ENCODE measurements at regions not wholly inside any gene's neighbourhood (a gene's known extent, or its start where the extent isn't known, plus 50 kb on each side); places are given as distances from the start of the nearest gene placed in this dataset.

DNA sequence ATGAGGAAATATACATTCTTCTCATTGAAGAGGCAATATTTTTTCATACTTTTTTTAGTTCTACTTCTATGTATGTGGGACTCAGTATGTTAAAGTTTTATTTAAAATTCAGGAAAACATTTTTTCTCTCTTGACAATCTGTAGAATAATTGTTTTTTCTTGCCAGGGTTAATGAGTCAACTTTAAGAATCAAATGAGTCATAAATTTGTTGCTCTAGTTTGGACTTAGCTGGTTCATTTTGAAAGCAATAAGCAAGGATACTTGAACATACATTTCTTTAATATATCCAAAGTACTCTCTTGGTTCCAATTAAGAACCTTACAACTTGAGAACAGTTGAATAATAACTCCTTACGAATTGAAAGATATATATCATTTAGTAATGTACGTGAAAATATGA is 1145.3 kb upstream of the B3GALT2 start:
- CTCF ChIA-PET: no interaction called here
- no peak for DNase-seq (ENCODE audit: low read depth, low spot score)
- WGBS (ENCODE audit: insufficient coverage, insufficient replicate concordance, low lambda C conversion rate, missing lambda C conversion rate): 0% methylated on average over 2 of the region's 2 CpGs

DNA sequence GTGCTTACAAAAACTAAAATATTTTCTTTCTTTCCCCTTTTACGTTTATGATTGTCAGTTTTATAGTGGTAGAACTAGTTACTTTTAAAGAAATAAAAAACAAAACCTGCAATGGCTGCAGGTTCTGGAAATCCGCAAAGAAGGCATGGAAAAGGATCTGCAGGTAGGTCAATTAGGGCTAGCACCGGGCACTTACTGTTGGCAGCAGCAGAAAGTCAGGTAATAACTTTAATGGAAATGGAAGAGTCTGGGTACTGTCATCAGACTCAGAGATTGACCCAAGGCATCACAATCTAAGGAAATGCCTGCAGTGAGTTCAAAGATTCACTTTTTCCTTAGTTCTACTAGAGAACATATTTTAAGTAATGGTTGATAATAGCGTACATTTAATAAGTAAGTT is 1136.3 kb upstream of the B3GALT2 start:
- in situ Hi-C loops (cut with MboI) (no loop called here), intact Hi-C loops (cut with micrococcal nuclease; ENCODE audit: unreplicated experiment) (no loop called here)
- H3K27ac ChIP-seq (ENCODE audit: control insufficient read depth, insufficient read depth): no peak overlapping the region
- no peak overlapping the region for H3K4me2 ChIP-seq (ENCODE audit: control insufficient read depth, insufficient read depth)
- H3K79me2 ChIP-seq (ENCODE audit: control insufficient read depth, insufficient read depth, low read length): no peaks in the 10 kb centered on the region
- H3K4me3 ChIP-seq: no peak overlapping the region
- BruUV-seq (replicated peaks): no TSS peak
- no peak for ATAC-seq
- no peak for FAIRE-seq
- ChIA-PET POLR2A (no interaction called here), CTCF (no interaction called here), RAD21 (ENCODE audit: unreplicated experiment) (no interaction called here), SMC1A (ENCODE audit: uncharacterized antibody, unreplicated experiment) (no interaction called here)
- no peaks in the 10 kb centered on the region for H3K27me3 ChIP-seq (replicated peaks in 1 of 2; ENCODE audit: control insufficient read depth in 2 of 2, insufficient read depth in 2 of 2, low read length in 1 of 2)
- no peaks in the 10 kb centered on the region for H3K9me3 ChIP-seq (replicated peaks; ENCODE audit: control insufficient read depth, insufficient read depth, low read length)
- H3K9ac ChIP-seq (ENCODE audit: control insufficient read depth, insufficient read depth, low read length): no peak overlapping the region
- no peak for DNase-seq (ENCODE audit: low read depth, low spot score)
- no peak overlapping the region for H2AFZ ChIP-seq (ENCODE audit: control insufficient read depth, low read depth, low read length)
- no peaks in the 10 kb centered on the region for H3K36me3 ChIP-seq (ENCODE audit: control insufficient read depth in 2 of 2, insufficient read depth in 2 of 2, low read length in 1 of 2)
- no peaks in the 10 kb centered on the region for H4K20me1 ChIP-seq (ENCODE audit: control insufficient read depth, insufficient read depth)
- 19% methylated on average over 4 of the region's 4 CpGs for WGBS (ENCODE audit: insufficient coverage, insufficient replicate concordance, low lambda C conversion rate, missing lambda C conversion rate)
- H3K4me1 ChIP-seq (ENCODE audit: control insufficient read depth, insufficient read depth, low read length): no peaks in the 10 kb centered on the region
- no peak for TF ChIP-seq SIX5 (IDR thresholded peaks at IDR 0.05; ENCODE audit: low read depth, low read length, severe bottlenecking)
- no peak for TF ChIP-seq SUZ12 (IDR thresholded peaks at IDR 0.05; ENCODE audit: unreplicated experiment)
- no peak for TF ChIP-seq ZNF384 (IDR thresholded peaks at IDR 0.05; ENCODE audit: borderline replicate concordance, low read depth, low read length)
- TF ChIP-seq ZNF622 (IDR thresholded peaks at IDR 0.05): no peak
- TF ChIP-seq, protein P1, sequence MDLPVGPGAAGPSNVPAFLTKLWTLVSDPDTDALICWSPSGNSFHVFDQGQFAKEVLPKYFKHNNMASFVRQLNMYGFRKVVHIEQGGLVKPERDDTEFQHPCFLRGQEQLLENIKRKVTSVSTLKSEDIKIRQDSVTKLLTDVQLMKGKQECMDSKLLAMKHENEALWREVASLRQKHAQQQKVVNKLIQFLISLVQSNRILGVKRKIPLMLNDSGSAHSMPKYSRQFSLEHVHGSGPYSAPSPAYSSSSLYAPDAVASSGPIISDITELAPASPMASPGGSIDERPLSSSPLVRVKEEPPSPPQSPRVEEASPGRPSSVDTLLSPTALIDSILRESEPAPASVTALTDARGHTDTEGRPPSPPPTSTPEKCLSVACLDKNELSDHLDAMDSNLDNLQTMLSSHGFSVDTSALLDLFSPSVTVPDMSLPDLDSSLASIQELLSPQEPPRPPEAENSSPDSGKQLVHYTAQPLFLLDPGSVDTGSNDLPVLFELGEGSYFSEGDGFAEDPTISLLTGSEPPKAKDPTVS (IDR thresholded peaks at IDR 0.05; ENCODE audit: low read depth, low read length): no peak
- no peak for TF ChIP-seq TCF12 (IDR thresholded peaks at IDR 0.05; ENCODE audit: low read depth, low read length)
- no peak for TF ChIP-seq SMAD1 (IDR thresholded peaks at IDR 0.05; ENCODE audit: low read depth, partially characterized antibody)
- TF ChIP-seq, protein P2, sequence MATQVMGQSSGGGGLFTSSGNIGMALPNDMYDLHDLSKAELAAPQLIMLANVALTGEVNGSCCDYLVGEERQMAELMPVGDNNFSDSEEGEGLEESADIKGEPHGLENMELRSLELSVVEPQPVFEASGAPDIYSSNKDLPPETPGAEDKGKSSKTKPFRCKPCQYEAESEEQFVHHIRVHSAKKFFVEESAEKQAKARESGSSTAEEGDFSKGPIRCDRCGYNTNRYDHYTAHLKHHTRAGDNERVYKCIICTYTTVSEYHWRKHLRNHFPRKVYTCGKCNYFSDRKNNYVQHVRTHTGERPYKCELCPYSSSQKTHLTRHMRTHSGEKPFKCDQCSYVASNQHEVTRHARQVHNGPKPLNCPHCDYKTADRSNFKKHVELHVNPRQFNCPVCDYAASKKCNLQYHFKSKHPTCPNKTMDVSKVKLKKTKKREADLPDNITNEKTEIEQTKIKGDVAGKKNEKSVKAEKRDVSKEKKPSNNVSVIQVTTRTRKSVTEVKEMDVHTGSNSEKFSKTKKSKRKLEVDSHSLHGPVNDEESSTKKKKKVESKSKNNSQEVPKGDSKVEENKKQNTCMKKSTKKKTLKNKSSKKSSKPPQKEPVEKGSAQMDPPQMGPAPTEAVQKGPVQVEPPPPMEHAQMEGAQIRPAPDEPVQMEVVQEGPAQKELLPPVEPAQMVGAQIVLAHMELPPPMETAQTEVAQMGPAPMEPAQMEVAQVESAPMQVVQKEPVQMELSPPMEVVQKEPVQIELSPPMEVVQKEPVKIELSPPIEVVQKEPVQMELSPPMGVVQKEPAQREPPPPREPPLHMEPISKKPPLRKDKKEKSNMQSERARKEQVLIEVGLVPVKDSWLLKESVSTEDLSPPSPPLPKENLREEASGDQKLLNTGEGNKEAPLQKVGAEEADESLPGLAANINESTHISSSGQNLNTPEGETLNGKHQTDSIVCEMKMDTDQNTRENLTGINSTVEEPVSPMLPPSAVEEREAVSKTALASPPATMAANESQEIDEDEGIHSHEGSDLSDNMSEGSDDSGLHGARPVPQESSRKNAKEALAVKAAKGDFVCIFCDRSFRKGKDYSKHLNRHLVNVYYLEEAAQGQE (IDR thresholded peaks at IDR 0.05; ENCODE audit: low read depth, low read length): no peak
- TF ChIP-seq STAT3 (IDR thresholded peaks at IDR 0.05; ENCODE audit: low read depth, low read length): no peak
- no peak for TF ChIP-seq RCOR1 (conservative IDR thresholded peaks at IDR 0.05; ENCODE audit: low read depth, low read length)
- no peak for TF ChIP-seq HDGF (IDR thresholded peaks at IDR 0.05)

More for the DNA sequence above, 1145.3 kb upstream of the B3GALT2 start:
- intact Hi-C loops (cut with micrococcal nuclease; ENCODE audit: unreplicated experiment): no loop called here
- H3K79me2 ChIP-seq (ENCODE audit: control insufficient read depth, insufficient read depth, low read length): no peaks in the 10 kb centered on the region
- no peak overlapping the region for H3K4me2 ChIP-seq (ENCODE audit: control insufficient read depth, insufficient read depth)
- FAIRE-seq (no peak), ATAC-seq (no peak)
- POLR2A ChIA-PET: no interaction called here
- RAD21 ChIA-PET (ENCODE audit: unreplicated experiment): no interaction called here
- SMC1A ChIA-PET (ENCODE audit: uncharacterized antibody, unreplicated experiment): no interaction called here
- H3K27me3 ChIP-seq (replicated peaks in 1 of 2; ENCODE audit: control insufficient read depth in 2 of 2, insufficient read depth in 2 of 2, low read length in 1 of 2): no peaks in the 10 kb centered on the region
- H2AFZ ChIP-seq (ENCODE audit: control insufficient read depth, low read depth, low read length): no peak overlapping the region
- no peak overlapping the region for H3K9ac ChIP-seq (ENCODE audit: control insufficient read depth, insufficient read depth, low read length)
- no peaks in the 10 kb centered on the region for H3K9me3 ChIP-seq (replicated peaks; ENCODE audit: control insufficient read depth, insufficient read depth, low read length)
- TF ChIP-seq PAX5 (IDR thresholded peaks at IDR 0.05; ENCODE audit: borderline replicate concordance, low read depth, low read length) (no peak), CREM (IDR thresholded peaks at IDR 0.05; ENCODE audit: low read depth) (no peak)
- TF ChIP-seq, protein P3, sequence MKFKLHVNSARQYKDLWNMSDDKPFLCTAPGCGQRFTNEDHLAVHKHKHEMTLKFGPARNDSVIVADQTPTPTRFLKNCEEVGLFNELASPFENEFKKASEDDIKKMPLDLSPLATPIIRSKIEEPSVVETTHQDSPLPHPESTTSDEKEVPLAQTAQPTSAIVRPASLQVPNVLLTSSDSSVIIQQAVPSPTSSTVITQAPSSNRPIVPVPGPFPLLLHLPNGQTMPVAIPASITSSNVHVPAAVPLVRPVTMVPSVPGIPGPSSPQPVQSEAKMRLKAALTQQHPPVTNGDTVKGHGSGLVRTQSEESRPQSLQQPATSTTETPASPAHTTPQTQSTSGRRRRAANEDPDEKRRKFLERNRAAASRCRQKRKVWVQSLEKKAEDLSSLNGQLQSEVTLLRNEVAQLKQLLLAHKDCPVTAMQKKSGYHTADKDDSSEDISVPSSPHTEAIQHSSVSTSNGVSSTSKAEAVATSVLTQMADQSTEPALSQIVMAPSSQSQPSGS (IDR thresholded peaks at IDR 0.05; ENCODE audit: low read length): no peak
- no TSS peak for BruUV-seq (replicated peaks)
- H4K20me1 ChIP-seq (ENCODE audit: control insufficient read depth, insufficient read depth): no peaks in the 10 kb centered on the region
- H3K27ac ChIP-seq (ENCODE audit: control insufficient read depth, insufficient read depth): no peak overlapping the region
- in situ Hi-C loops (cut with MboI): no loop called here
- no peaks in the 10 kb centered on the region for H3K4me1 ChIP-seq (ENCODE audit: control insufficient read depth, insufficient read depth, low read length)
- no peak overlapping the region for H3K4me3 ChIP-seq
- H3K36me3 ChIP-seq (ENCODE audit: control insufficient read depth in 2 of 2, insufficient read depth in 2 of 2, low read length in 1 of 2): no peaks in the 10 kb centered on the region
